GM10266 (cell line): ENCODE measurements at regions not wholly inside any gene's neighbourhood (a gene's known extent, or its start where the extent isn't known, plus 50 kb on each side); places are given as distances from the start of the nearest gene placed in this dataset.

ENCODE experiments used
- DNase-seq: peaks from one replicate; pipeline ENCODE4 v3.0.0; 2012; ENCODE audit errors: extremely low spot score
- CTCF ChIP-seq: IDR thresholded peaks from 2 replicates; pipeline ENCODE4 v1.5.1; 2012; ENCODE audit warnings: mild to moderate bottlenecking, low read depth; ENCODE audit not compliant: control insufficient read depth, insufficient read depth; ENCODE audit errors: missing control alignments

GRCh38 chr13:34591900-34592529, 350.1 kb upstream of the NBEA start:
- DNase-seq, result no peak
- no peak for TF ChIP-seq CTCF

GRCh38 chr13:34593658-34594057, 348.4 kb upstream of the NBEA start:
- TF ChIP-seq CTCF, result no peak
- no peak for DNase-seq

- DNase-seq, result no peak
- no peak for TF ChIP-seq CTCF
Observed at GRCh38 chr13:34594507-34594906, 347.6 kb upstream of the NBEA start.

- TF ChIP-seq CTCF, result no peak
- no peak for DNase-seq
Observed at GRCh38 chr13:34608331-34608730, 333.7 kb upstream of the NBEA start.

- DNase-seq, result no peak
- no peak for TF ChIP-seq CTCF
Observed at GRCh38 chr13:34611671-34612070, 330.4 kb upstream of the NBEA start.

- DNase-seq, result no peak
- no peak for TF ChIP-seq CTCF
Observed at GRCh38 chr13:34617473-34618083, 324.5 kb upstream of the NBEA start.

GRCh38 chr13:34618654-34619053, 323.4 kb upstream of the NBEA start:
- no peak for TF ChIP-seq CTCF
- no peak for DNase-seq
